GM18867 (cell line): ENCODE measurements at regions not wholly inside any gene's neighbourhood (a gene's known extent, or its start where the extent isn't known, plus 50 kb on each side); places are given as distances from the start of the nearest gene placed in this dataset.

Experiments
- ATAC-seq: cut with Tn5 transposase; IDR thresholded peaks from one replicate; pipeline ENCODE4 v1.9.1; 2021; ENCODE audit warnings: mild to moderate bottlenecking, moderate library complexity; ENCODE audit not compliant: unreplicated experiment

DNA sequence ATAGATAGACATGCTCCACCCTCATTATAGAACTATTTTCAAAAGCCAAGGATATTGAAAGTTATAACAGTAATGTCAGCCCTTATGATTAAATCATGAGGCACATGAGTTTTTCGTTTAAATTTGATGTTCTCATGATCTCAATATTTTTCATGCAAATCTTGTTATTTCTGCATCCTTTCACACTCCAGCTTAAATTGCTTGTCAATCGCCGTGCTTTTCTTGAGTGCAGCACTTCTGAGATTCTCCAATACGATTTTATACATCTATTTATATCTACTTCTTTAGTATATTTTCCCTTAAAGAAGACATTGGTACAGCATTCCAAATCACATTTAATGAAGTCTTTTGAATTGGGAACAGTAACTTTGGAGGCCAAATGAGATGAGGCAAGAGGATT lies 171.2 kb upstream of the GBE1 start:
- ATAC-seq, result no peak

DNA sequence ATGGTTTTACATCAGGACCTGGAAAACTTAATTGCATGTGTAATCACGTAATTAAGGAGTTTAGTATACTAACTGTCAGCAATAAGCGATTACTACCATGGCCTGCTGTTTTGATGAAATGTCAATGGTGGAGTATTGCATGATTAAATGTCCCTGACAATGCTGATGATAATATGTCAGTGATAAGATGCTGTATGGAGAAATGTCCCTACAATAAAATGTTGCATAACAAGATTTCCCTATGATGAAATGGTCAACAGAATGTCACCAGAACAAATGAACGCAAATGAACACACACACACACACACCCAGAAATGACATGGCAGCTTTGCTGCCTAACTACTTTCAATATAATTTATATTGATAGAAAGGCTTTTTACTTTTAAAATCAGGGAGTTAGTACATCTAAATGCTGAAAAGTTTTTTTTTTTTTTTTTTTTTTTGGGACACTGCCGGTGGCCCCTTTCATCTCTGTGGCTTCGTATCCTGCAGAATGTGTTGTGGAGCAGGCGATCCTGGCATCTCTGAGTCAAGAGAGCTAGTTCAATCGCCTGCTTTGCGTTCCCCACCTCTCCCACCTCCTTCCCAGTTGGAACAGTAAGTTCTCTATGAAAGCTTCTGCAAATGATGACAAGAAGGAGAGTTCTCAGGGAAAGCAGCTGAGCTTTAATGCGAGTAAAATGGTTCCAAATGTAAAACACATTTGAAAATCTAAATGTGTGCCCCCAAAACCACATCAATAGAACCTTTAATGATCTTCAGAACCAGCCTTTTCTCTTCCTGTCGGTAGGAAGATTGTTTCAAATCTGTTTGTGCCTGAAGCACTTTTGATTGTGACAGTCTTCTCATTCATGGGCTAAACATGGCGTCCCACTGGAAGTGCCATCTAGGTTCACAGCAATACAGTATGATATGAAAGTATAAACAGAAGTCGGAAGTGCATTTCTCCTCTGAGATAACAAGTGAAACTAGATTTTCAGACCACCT lies 170.1 kb upstream of the GBE1 start:
- no peak for ATAC-seq

DNA sequence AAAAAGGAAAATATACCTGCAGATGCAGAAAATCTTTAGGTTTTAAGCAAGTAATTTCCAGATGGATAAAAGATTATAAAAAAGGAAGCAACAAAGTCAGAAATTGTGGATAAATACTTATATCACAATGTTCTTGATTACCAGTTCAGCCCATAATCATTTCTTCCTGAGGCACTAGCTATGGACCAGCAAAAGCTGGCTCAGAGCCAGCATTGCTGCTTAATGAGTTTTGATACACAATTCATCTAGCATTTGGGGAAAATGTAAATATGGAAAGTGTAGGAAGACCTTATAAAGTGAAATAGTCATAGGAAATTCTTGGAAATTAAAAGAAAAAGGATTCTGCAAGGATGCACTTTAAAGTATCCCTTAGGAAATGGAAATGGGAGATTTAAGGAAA lies 168.3 kb upstream of the GBE1 start:
- ATAC-seq, result no peak

DNA sequence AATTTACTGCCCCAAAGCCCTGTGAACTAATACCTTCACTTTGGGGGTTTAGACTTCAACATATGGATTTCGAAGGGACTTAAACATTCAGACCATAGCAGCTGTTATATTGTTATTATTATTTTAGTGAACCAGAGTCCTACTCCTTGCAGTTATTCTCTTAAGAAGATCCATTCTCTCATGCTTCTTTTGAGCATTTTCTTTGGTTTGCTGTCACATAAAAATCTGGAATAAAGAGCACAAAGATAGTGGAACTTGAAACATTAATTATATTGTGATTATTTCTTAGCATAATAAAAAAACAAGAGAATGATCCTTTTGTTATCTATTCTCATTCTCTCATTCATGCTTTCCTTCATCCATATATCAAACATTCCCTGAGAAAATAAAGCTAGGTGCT lies 166.4 kb upstream of the GBE1 start:
- ATAC-seq, result no peak

DNA sequence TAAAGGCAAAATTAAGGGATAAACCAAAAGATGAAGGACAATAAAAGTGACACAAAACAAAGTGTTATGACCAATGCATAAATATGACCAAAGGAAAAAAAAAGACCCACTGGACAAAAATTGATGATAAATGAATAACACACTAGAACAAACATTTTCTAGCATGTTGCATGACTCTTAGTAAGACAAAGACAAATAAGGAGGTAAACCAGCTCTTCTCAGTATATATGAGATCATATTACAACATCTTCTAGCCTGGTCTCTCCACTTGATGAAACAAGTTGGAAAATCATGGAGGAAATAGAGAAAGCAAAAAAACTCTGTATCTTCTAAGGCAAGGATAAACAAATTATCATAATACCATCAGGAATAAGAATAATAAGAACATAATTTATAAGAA lies 163.9 kb upstream of the GBE1 start:
- no peak for ATAC-seq

DNA sequence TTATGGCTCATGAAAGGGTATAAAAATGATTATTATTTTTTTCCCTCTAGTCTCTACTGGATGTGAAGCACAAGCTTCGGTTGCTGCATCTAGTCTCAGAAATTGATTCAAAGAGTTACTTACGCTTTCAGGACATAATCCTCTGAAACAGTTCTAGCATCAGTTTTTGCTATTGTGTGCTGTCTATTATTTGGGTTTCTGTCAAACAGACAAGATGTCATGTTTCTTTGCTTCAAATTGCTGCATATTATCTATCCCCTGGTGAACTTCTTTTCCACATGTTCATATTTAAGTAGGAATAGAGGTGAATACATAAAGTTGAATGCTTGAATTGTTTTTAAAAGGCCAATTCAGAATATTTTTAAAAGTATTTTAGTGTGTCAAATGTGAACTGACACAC lies 161.6 kb upstream of the GBE1 start:
- no peak for ATAC-seq

DNA sequence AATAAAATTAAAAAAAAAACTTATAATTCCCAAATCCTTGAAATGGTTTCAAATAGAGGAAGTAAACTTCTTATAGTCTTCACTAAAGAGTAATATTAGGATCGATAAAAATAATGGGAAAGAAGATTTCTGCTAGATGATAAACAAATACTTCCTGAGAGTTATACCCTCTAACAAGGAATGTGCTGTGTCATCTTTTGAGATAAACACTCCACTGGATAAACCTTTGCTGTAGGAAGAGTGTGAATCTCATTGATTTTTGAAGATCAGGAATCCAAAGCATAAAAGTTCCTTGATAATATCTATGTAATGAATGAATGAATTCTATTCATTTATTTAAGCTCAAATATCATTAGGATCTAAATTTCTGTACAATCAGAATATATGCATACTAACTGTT lies 161.0 kb upstream of the GBE1 start:
- no peak for ATAC-seq

DNA sequence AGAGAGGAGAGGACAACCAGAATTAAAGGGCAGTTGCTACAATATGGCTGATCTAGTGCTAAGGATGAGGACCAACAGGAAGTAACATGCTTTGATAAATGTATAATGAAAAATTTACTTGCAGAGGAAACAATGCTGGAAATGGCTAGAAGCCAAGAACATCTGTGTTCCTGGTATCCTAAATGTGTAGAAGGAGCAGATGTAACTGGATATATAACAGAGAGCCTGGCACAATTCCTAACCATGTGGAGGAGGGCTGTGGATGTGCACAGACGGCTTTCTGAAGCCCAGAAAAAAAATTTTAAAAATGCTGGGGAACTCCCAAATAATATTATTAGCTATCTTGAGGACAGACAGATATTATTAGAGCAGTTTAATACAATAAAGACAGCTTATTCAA lies 159.4 kb upstream of the GBE1 start:
- ATAC-seq, result no peak

DNA sequence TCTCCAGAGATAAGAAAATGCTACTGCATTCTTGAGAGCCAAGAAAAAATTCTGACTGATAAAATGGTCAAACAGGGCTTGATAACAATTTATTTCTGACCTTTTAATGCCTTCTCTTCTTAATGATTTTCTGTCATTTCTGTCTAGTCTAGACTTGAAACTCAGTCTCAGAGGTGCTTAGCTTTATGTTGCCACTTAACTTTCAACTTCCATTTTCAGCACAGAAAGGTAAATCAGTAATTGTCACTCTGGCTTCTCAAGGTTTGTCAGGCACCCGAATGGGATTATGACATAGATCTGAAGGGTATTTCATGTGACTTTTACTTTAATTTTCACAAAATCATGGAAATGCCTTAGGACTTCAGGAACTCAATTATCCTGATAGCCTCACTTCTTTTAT lies 155.4 kb upstream of the GBE1 start:
- ATAC-seq, result peak; percentile 61

DNA sequence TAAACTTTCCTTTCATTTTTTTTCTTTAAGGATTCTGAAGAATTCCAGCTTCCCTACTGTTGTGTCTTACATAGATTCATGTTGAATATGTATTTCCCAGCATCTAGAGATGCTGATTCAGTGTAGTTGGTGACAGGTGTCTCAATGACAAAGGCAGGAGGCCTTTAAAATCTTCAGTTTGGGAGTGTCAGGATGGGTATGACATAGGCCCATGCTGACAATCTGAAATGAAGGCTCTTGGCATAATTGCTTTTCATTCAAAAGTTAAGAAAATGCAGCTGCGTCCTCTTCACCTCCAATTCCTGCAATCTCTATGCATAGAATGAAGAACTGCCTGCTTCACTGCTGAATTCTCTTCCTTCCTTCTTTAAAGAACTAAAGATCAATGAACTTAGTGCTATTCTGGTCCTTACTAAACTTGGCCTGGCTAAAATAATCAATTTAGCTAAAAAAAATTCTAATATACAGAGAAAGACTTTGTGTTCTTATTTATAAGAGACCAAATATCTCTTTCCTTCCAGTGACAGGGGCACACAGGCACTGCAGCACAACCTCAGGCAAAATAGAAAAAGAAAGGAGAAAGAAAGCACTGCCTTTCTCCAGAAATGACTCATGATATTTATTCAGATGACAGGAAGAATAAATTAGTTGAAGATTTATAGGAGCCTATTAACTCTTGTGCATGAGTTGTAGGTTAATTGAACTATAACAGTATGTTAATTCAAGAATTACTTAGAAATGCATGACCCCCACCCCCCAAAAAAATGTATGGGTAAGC lies 152.6 kb upstream of the GBE1 start:
- ATAC-seq, result no peak

DNA sequence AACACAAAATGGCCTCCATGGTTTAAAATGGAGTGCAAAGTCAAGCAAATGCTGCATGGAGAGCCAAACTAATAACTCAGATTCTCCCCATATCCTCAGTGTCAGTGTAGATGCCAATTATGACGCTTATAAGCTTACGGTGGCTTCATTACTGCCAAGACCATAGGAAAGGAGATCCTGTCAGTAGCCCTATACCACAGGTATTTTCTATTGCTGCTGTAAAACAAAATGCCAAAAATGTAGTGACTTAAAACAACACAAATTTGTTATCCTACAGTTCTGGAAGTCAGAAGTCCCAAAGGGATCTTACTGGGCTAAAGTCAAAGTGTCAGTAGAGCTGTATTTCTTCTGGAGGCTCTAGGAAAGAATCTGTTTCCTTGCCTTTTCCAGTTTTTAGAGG lies 149.8 kb upstream of the GBE1 start:
- no peak for ATAC-seq

DNA sequence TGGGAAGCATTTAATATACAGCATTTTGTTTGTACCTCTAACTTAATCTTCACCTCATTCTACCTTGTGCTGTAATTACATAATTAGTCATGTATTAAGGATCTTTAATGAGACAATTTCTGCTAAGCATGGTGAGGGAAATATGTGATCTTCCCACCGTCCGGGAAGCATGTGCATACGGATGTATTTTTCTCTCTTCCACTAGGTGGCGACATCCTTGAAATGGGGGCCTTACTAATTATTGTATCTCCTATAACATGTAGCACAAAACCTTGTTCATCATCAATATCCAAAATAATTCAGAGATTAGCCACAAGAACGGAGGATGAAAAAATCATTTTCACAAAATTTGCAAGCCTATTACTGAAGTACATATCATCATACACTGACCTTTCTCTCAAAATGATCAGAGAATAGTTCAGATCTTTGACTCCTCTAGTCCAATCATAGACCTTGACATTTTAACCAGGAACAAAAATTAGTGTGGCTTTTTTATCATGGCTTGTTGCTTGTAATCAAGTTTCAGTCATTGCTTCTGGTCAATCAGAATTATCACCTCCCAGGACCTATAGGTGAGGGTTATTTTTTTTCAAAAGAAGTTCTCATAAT lies 148.9 kb upstream of the GBE1 start:
- ATAC-seq, result peak; percentile 82

DNA sequence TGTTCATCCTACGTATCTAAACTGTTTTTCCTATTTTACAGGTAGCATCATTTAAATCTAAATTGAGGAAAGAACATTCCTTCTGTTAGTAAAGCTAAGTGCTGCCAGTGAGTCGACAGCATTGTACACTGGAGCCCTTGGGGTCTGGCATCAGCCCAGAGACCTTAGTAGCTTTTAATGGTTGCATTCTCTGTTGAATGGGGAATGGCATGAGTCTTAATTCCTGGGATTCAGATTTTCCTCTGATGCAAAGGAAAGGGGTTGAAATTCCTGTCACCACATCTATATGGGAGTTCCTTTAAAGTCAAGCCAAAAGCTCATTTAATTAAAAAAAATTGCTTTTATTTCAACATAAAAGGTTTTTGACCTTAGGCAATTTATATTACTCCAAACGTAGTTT lies 148.4 kb upstream of the GBE1 start:
- ATAC-seq, result no peak

DNA sequence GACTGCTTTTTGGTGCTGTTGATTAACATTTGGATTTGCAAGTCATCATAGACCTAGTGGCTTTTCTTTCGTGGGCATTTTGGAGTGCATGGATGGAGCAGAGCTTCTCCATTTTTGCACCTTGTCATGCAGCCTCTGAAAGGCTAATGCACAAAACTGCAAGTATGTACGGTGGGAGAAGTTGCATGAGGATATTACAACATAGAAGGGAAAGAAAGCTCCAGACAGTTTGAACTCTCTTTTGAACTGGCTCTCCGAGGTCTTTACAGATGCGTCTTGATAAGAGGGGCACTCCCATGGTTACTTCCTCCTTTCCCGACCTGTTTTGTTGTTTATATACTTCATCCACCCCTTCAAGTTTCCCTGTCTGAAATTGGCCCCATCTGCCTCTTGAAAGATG lies 147.1 kb upstream of the GBE1 start:
- no peak for ATAC-seq

DNA sequence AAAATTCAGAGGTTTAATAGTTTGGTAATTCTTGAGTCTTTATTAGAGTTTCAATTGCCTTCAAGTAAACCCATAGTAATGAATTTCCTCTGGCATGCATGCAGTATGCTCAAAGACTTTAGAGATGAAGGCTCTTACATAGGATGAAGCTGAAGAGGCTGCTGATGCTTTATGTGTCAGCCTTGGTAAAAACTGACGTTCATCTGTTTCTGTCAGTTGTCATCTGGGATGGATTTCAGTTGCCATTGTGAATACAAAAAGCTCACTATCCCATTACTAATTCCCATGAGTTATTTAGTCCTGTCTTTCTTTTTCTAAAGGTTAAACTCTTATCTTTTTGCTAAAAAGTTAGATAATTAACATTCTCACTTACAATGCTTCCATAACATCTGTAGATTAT lies 136.9 kb upstream of the GBE1 start:
- no peak for ATAC-seq

DNA sequence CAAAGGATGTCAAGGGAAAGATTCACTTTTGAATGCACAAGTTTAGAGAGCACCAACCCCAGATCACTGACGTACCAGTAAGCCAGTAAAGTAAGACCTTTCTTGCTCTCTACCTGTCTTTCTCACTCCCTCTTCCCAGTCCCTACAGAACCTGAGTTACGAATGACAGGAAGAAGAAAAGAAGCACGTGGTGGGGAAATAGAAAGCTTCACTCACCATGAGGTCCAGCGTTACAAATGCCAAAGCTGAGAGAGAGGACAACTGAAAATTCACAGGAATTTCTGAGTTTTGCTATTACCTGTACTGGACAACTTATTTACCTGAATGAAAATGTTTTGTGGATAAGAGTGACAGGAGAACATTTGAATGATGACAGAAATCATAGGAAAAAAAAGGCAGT lies 133.2 kb upstream of the GBE1 start:
- ATAC-seq, result no peak

DNA sequence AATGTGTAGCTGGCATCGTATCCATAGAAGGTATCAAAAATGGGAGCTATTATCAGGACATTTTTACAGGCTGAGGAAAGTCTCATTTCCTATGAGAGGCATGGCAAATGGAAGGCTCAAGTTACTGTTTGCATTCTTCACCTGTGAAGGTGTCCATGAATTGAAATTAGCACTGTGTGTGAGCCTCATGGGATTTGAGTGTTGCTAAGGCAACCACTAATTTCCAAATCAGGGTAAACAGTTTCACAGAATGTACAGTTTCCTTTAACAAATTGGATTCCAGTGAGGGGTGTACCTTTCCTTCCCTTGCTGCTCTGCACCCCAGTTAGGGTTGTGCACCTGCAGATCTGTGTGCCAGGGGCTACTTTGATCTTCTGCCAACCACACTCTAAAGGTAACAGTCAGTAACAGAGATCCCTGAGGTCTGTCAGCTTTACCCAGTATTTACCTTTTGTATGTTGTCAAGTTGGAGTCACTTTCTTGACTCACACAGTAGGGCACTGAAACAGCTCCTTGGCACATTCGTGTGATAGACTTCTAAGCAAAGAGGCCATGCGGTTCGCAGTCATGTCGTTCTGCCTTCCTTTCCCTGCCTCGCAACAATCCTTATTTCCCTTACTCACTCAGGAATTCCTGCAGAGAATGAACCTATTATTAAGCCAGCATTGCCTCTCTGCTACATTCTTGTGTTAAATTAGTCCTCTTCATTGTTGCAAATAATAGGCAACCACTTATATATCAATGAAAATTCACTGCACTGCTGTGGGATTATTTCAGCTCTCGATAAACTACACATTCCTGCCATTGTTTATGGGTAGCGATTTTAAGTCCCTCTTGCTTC lies 129.8 kb upstream of the GBE1 start:
- ATAC-seq, result no peak

DNA sequence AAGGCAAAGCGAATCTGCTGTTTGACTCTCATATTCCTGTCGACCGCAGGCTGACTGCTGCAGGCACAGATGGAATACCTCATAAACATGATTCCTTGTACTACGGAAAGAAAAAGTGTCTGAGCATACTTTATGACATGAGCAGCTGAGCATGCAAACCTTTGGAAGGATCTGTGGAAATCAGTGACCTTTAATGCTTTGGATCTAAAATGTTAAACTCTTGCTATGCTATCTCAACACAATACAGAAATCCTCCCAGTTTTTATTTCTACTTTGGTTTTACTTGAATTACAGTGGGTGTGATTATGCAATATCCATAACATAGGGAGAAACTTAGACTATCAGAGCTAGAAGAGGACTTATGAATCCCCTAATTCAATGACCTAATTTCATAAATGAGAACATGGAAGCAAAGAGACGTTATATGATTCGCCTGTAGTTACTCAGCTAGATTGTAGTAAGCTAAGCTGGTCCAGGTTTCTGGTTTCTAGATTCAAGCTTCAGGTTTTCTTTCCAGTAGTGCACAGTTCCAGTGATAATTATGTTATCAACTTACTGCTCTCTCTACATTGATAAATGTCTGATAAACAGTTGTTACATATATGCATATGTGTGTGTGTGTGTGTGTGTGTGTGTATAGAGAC lies 127.6 kb upstream of the GBE1 start:
- ATAC-seq, result no peak

DNA sequence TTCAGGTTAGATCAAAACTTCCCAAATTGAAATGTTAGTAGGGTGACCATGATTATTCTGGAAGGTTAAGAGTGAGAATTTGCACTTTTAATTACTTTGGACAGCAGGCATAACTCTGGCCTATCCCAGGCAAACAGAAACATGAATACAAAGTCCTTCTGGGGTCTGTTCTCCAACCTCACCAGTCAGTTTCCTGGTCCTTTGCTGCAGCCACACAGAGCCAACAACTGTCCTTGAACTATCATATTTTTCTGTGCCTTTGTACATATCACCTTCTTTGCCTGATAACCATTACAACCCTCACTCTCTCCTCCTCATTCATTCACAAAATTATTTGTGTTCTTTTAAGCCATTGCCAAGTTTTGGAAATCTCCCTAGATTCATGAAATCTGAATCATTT lies 126.0 kb upstream of the GBE1 start:
- ATAC-seq, result no peak

DNA sequence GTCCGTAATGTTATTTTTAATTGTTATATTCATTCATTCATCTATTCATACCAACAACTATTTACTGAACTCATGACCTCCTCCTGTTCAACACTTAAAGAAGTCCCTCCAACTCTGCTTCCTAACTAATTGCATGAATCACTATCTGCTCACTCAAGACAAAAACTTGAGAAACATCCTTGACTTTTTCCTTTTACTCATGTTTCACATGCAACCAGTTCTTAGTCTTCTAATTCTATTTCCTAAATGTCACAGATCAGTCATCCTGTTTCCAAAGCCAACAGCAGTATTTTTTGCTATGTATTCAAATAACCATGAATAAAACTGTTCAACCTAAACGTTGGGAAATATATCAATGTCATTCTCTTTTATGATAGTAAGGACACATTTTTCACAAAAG lies 124.6 kb upstream of the GBE1 start:
- ATAC-seq, result no peak
